GM23338 (cell line): ENCODE measurements at regions not wholly inside any gene's neighbourhood (a gene's known extent, or its start where the extent isn't known, plus 50 kb on each side); places are given as distances from the start of the nearest gene placed in this dataset.

Experiments used
- ATAC-seq: fragments of 200-7000 bp; cut with Tn5 transposase; 3 replicates; pipeline ENCODE4 v1.9.1; 2020
- DNase-seq: peaks from one replicate; pipeline ENCODE4 v3.0.0-alpha.2; 2015; ENCODE audit warnings: low spot score
- H2AFZ ChIP-seq: fragments of 200-600 bp; sonication (generic); 2 replicates; pipeline ENCODE4 v1.8.0; 2016; ENCODE audit warnings: antibody characterized with exemption, mild to moderate bottlenecking, moderate library complexity
- H3F3A ChIP-seq: fragments of 200-600 bp; sonication (generic); replicated peaks from 2 replicates; pipeline ENCODE4 v1.8.0; 2017; ENCODE audit warnings: antibody characterized with exemption, mixed run types, low read depth
- H3K27ac ChIP-seq: fragments of 200-600 bp; sonication (generic); 2 replicates; pipeline ENCODE4 v1.6.1; 2016; ENCODE audit warnings: low read depth
- H3K27me3 ChIP-seq: fragments of 200-600 bp; sonication (generic); 2 replicates; pipeline ENCODE4 v1.8.0; 2016; ENCODE audit warnings: mild to moderate bottlenecking, mixed run types, moderate library complexity; ENCODE audit not compliant: insufficient read depth
- H3K36me3 ChIP-seq: fragments of 200-600 bp; sonication (generic); 2 replicates; pipeline ENCODE4 v1.8.0; 2016; ENCODE audit warnings: mild to moderate bottlenecking; ENCODE audit not compliant: insufficient read depth
- H3K4me1 ChIP-seq: fragments of 200-600 bp; sonication (generic); 2 replicates; pipeline ENCODE4 v1.8.0; 2016; ENCODE audit warnings: mild to moderate bottlenecking, moderate library complexity; ENCODE audit not compliant: insufficient read depth
- H3K4me2 ChIP-seq: fragments of 200-600 bp; sonication (generic); 2 replicates; pipeline ENCODE4 v1.7.1; 2017; ENCODE audit warnings: mixed run types
- H3K4me3 ChIP-seq: fragments of 200-600 bp; sonication (generic); 2 replicates; pipeline ENCODE4 v1.6.1; 2016; ENCODE audit warnings: mixed run types
- H3K79me2 ChIP-seq: fragments of 200-600 bp; sonication (generic); replicated peaks from 2 replicates; pipeline ENCODE4 v1.8.0; 2017; ENCODE audit warnings: mild to moderate bottlenecking; ENCODE audit not compliant: insufficient read depth
- H3K9me2 ChIP-seq: fragments of 200-600 bp; sonication (generic); 2 replicates; pipeline ENCODE4 v1.8.0; 2017; ENCODE audit not compliant: insufficient read depth
- H4K20me1 ChIP-seq: fragments of 200-600 bp; sonication (generic); replicated peaks from 2 replicates; pipeline ENCODE4 v1.8.0; 2017; ENCODE audit warnings: mild to moderate bottlenecking; ENCODE audit not compliant: insufficient read depth
- H3K27ac Mint-ChIP-seq: 2 replicates; pipeline ENCODE4 v1.8.0; 2020; ENCODE audit warnings: inconsistent platforms, mild to moderate bottlenecking, moderate library complexity, mixed read lengths
- H3K27me3 Mint-ChIP-seq: 3 replicates; pipeline ENCODE4 v1.8.0; 2022; ENCODE audit warnings: low read depth, mild to moderate bottlenecking, moderate library complexity, mixed read lengths, inconsistent platforms; ENCODE audit not compliant: insufficient read depth, poor library complexity
- H3K36me3 Mint-ChIP-seq: 3 replicates; pipeline ENCODE4 v1.8.0; 2021; ENCODE audit warnings: low read depth, mild to moderate bottlenecking, inconsistent platforms, moderate library complexity, mixed read lengths
- H3K4me1 Mint-ChIP-seq: 3 replicates; pipeline ENCODE4 v1.8.0; 2020; ENCODE audit warnings: mild to moderate bottlenecking, inconsistent platforms, mixed read lengths
- H3K4me3 Mint-ChIP-seq: 3 replicates; pipeline ENCODE4 v1.8.0; 2021; ENCODE audit warnings: moderate library complexity, mild to moderate bottlenecking, inconsistent platforms, mixed read lengths
- H3K9me3 Mint-ChIP-seq: 3 replicates; pipeline ENCODE4 v1.8.0; 2020; ENCODE audit warnings: moderate library complexity, mild to moderate bottlenecking, inconsistent platforms, mixed read lengths
- CREB1 ChIP-seq: fragments of 250-450 bp; sonication (Bioruptor Pico); IDR thresholded peaks from 2 replicates; pipeline ENCODE4 v1.5.0; 2020; ENCODE audit warnings: low read depth, mild to moderate bottlenecking, moderate library complexity
- CTCF ChIP-seq, 2 experiments: fragments of 200-600 bp in 1 of 2; sonication (generic) in 1 of 2; conservative IDR thresholded peaks; 2 replicates each; pipeline versions ENCODE4 v1.5.1 to v1.6.1; 2016 to 2017; ENCODE audit warnings: antibody characterized with exemption in 2 of 2, low read depth in 2 of 2, mild to moderate bottlenecking in 2 of 2, moderate library complexity in 1 of 2
- ETS1 ChIP-seq: IDR thresholded peaks from 2 replicates; pipeline ENCODE4 v1.6.1; 2016; ENCODE audit warnings: antibody characterized with exemption
- EZH2 ChIP-seq: fragments of 200-600 bp; sonication (generic); IDR thresholded peaks from one replicate; pipeline ENCODE4 v1.8.0; 2017; ENCODE audit warnings: antibody characterized with exemption, mild to moderate bottlenecking, low read depth; ENCODE audit not compliant: unreplicated experiment
- EZH2phosphoT487 ChIP-seq: fragments of 200-600 bp; sonication (generic); IDR thresholded peaks from one replicate; pipeline ENCODE4 v1.8.1; 2018; ENCODE audit warnings: antibody characterized with exemption; ENCODE audit not compliant: unreplicated experiment
- JUNB ChIP-seq: IDR thresholded peaks from one replicate; pipeline ENCODE4 v1.6.1; 2016; ENCODE audit warnings: antibody characterized with exemption; ENCODE audit not compliant: unreplicated experiment
- NANOG ChIP-seq: IDR thresholded peaks from 2 replicates; pipeline ENCODE4 v1.6.1; 2016; ENCODE audit warnings: antibody characterized with exemption, borderline replicate concordance
- POLR2AphosphoS5 ChIP-seq: IDR thresholded peaks from 2 replicates; pipeline ENCODE4 v1.6.1; 2016; ENCODE audit warnings: antibody characterized with exemption, low read depth
- ZNF114 ChIP-seq: fragments of 250-450 bp; sonication (Bioruptor Pico); IDR thresholded peaks from 2 replicates; pipeline ENCODE4 v1.5.0; 2020; ENCODE audit warnings: mild to moderate bottlenecking, moderate library complexity
- ZNF331 ChIP-seq: fragments of 250-450 bp; sonication (Bioruptor Pico); IDR thresholded peaks from 2 replicates; pipeline ENCODE4 v1.5.0; 2020; ENCODE audit warnings: low read depth, mild to moderate bottlenecking, moderate library complexity
- ZNF462 ChIP-seq: fragments of 250-450 bp; sonication (Bioruptor Pico); IDR thresholded peaks from 2 replicates; pipeline ENCODE4 v1.5.0; 2020; ENCODE audit warnings: mild to moderate bottlenecking, moderate library complexity

- Mint-ChIP-seq H3K27ac (no peak overlapping the region), H3K9me3 (no peaks in the 10 kb centered on the region), H3K27me3 (no peaks in the 10 kb centered on the region), H3K36me3 (no peaks in the 10 kb centered on the region), H3K4me1 (no peaks in the 10 kb centered on the region), H3K4me3 (no peak overlapping the region)
- DNase-seq (no peak), ATAC-seq (no peak)
- H3F3A ChIP-seq, result no peaks in the 10 kb centered on the region
- no peaks in the 10 kb centered on the region for H3K36me3 ChIP-seq
- no peak overlapping the region for H3K27ac ChIP-seq
- H3K79me2 ChIP-seq, result no peaks in the 10 kb centered on the region
- TF ChIP-seq NANOG (no peak), EZH2phosphoT487 (no peak), CTCF (conservative IDR thresholded peaks at IDR 0.05; ENCODE audit: low read depth in 2 of 2) (no peak), CREB1 (CRISPR knock-in tag) (no peak)
- no peaks in the 10 kb centered on the region for H3K27me3 ChIP-seq
- no peak overlapping the region for H2AFZ ChIP-seq
- H3K4me1 ChIP-seq, result no peaks in the 10 kb centered on the region
- H3K9me2 ChIP-seq, result no peaks in the 10 kb centered on the region
- no peak overlapping the region for H3K4me3 ChIP-seq
- no peak overlapping the region for H3K4me2 ChIP-seq
- H4K20me1 ChIP-seq, result no peaks in the 10 kb centered on the region
Measured at GRCh38 chr9:28538132-28538531, 964.9 kb upstream of the C9orf72 start.

- no peak overlapping the region for H2AFZ ChIP-seq
- no peaks in the 10 kb centered on the region for H3K79me2 ChIP-seq
- H3K27ac ChIP-seq, result no peak overlapping the region
- Mint-ChIP-seq H3K36me3 (no peaks in the 10 kb centered on the region), H3K4me1 (no peaks in the 10 kb centered on the region), H3K27me3 (no peaks in the 10 kb centered on the region), H3K4me3 (no peak overlapping the region), H3K9me3 (no peaks in the 10 kb centered on the region), H3K27ac (no peak overlapping the region)
- no peak overlapping the region for H3K4me3 ChIP-seq
- ATAC-seq, result no peak
- DNase-seq, result no peak
- H4K20me1 ChIP-seq, result no peaks in the 10 kb centered on the region
- H3F3A ChIP-seq, result no peaks in the 10 kb centered on the region
- no peaks in the 10 kb centered on the region for H3K36me3 ChIP-seq
- no peaks in the 10 kb centered on the region for H3K4me1 ChIP-seq
- H3K4me2 ChIP-seq, result no peak overlapping the region
- H3K9me2 ChIP-seq, result no peaks in the 10 kb centered on the region
- no peaks in the 10 kb centered on the region for H3K27me3 ChIP-seq
- TF ChIP-seq JUNB, result no peak
- no peak for TF ChIP-seq EZH2phosphoT487
- no peak for TF ChIP-seq ZNF462 (CRISPR knock-in tag)
- no peak for TF ChIP-seq ETS1
- TF ChIP-seq ZNF331 (CRISPR knock-in tag), result no peak
- no peak for TF ChIP-seq CTCF (conservative IDR thresholded peaks at IDR 0.05; ENCODE audit: low read depth in 2 of 2)
- no peak for TF ChIP-seq ZNF114 (CRISPR knock-in tag)
- no peak for TF ChIP-seq POLR2AphosphoS5
- TF ChIP-seq CREB1 (CRISPR knock-in tag), result no peak
- no peak for TF ChIP-seq EZH2
Measured at GRCh38 chr9:28539434-28540070, 966.3 kb upstream of the C9orf72 start.
